HG03442 (cell line): ENCODE measurements at regions not wholly inside any gene's neighbourhood (a gene's known extent, or its start where the extent isn't known, plus 50 kb on each side); places are given as distances from the start of the nearest gene placed in this dataset.
A peak's percentile ranks its signal among the peaks of the same experiment; 100 is the strongest.

Experiments used
- ATAC-seq: cut with Tn5 transposase; IDR thresholded peaks from one replicate; pipeline ENCODE4 v1.9.1; 2021; ENCODE audit warnings: mild to moderate bottlenecking, moderate library complexity; ENCODE audit not compliant: unreplicated experiment

GRCh38 chr4:137692205-137692604 is 159.9 kb upstream of the PCDH18 start:
- no peak for ATAC-seq

- no peak for ATAC-seq
Observed at GRCh38 chr4:137688651-137689050, 156.4 kb upstream of the PCDH18 start.

GRCh38 chr4:137685357-137685756 is 153.1 kb upstream of the PCDH18 start:
- no peak for ATAC-seq

- ATAC-seq = no peak
Observed at GRCh38 chr4:137681081-137681480, 148.8 kb upstream of the PCDH18 start.

GRCh38 chr4:137678796-137679195 is 146.5 kb upstream of the PCDH18 start:
- ATAC-seq = no peak

- no peak for ATAC-seq
Observed at GRCh38 chr4:137677863-137678262, 145.6 kb upstream of the PCDH18 start.

- ATAC-seq = no peak
Observed at GRCh38 chr4:137676357-137676998, 144.2 kb upstream of the PCDH18 start.

- ATAC-seq = no peak
Observed at GRCh38 chr4:137674066-137674465, 141.8 kb upstream of the PCDH18 start.

- no peak for ATAC-seq
Observed at GRCh38 chr4:137668885-137669545, 136.7 kb upstream of the PCDH18 start.

GRCh38 chr4:137664416-137664815 is 132.1 kb upstream of the PCDH18 start:
- no peak for ATAC-seq

GRCh38 chr4:137664046-137664387 is 131.7 kb upstream of the PCDH18 start:
- no peak for ATAC-seq

GRCh38 chr4:137663251-137664045 is 131.2 kb upstream of the PCDH18 start:
- ATAC-seq = no peak

- ATAC-seq = no peak
Observed at GRCh38 chr4:137661693-137662092, 129.4 kb upstream of the PCDH18 start.

- no peak for ATAC-seq
Observed at GRCh38 chr4:137660211-137660610, 127.9 kb upstream of the PCDH18 start.

GRCh38 chr4:137659431-137659830 is 127.1 kb upstream of the PCDH18 start:
- ATAC-seq = no peak

- no peak for ATAC-seq
Observed at GRCh38 chr4:137656661-137657060, 124.4 kb upstream of the PCDH18 start.

- no peak for ATAC-seq
Observed at GRCh38 chr4:137655302-137655701, 123.0 kb upstream of the PCDH18 start.

GRCh38 chr4:137651128-137651527 is 118.8 kb upstream of the PCDH18 start:
- ATAC-seq = no peak

GRCh38 chr4:137649711-137650450 is 117.6 kb upstream of the PCDH18 start:
- ATAC-seq = no peak

- no peak for ATAC-seq
Observed at GRCh38 chr4:137648531-137648930, 116.2 kb upstream of the PCDH18 start.

GRCh38 chr4:137647375-137647774 is 115.1 kb upstream of the PCDH18 start:
- ATAC-seq = peak; percentile 92
